GM19452 (cell line): ENCODE measurements at regions not wholly inside any gene's neighbourhood (a gene's known extent, or its start where the extent isn't known, plus 50 kb on each side); places are given as distances from the start of the nearest gene placed in this dataset.
"Not testable (repeated sequence)": the region's sequence is repeated elsewhere in the genome, so short reads cannot be mapped to it uniquely, and the experiment has no call there.

Source experiments
- ATAC-seq: cut with Tn5 transposase; IDR thresholded peaks from one replicate; pipeline ENCODE4 v1.9.1; 2021; ENCODE audit not compliant: unreplicated experiment

DNA sequence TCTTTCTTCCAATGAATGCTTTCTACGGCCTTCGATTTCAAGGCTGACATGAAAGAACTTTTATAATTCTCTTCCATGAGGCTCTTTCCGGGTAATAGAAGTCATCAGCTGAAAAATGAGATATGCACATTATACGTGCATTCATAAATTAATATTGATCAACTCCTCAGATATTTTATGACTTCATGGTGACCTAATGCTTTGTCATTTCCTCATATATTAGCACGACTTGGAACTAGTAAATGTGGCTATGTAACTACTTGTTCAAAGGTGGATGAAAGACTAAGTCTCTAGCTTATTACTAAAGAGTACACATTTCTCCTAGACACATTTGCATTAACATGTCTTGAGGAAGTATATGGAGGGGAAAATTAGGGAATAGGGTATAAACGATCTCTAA, 168.8 kb downstream of the HDGFL1 start:
- no peak for ATAC-seq

GRCh38 chr6:22747571-22747970, 178.2 kb downstream of the HDGFL1 start:
- no peak for ATAC-seq

DNA sequence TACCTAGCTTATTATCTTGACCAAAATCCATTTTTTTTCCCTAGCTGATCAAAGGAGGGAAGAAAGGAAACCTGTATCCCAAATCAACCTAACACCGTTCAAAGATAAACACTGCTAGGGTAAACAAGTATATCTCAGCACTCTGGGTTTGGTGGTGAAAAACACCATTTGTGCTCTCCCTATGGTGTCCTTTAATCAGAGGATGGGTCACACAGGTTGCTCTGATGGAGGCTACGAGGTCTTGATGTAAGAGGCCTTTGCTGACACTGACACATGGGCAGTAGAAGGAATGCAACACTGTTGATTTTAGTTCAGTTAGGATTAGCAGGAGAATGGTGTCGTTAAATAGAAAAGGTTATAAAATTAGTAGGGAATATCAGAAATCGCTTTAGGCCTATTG, 179.3 kb downstream of the HDGFL1 start:
- ATAC-seq: no peak

GRCh38 chr6:22749696-22750095, 180.3 kb downstream of the HDGFL1 start:
- no peak for ATAC-seq

DNA sequence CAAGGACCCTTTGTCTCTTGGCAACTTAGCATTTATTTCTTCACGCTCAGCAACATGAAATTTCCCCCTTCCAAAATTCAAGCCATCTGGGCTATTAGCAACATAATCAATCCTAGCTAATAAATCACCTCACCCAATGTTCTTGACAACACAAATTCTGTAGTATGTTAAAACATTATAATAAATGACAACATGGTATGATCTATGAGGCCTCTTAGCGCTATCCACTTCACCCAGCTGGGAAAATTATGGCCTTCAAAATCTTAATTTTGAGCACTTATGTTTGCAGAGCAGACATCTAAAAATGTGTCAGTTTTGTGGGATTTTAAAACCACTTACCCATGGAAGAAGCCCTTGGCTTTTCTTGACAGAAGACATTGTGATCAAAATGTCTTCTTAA, 181.9 kb downstream of the HDGFL1 start:
- no peak for ATAC-seq

GRCh38 chr6:22752522-22752921, 183.2 kb downstream of the HDGFL1 start:
- no peak for ATAC-seq

GRCh38 chr6:22754061-22754460, 184.7 kb downstream of the HDGFL1 start:
- no peak for ATAC-seq

DNA sequence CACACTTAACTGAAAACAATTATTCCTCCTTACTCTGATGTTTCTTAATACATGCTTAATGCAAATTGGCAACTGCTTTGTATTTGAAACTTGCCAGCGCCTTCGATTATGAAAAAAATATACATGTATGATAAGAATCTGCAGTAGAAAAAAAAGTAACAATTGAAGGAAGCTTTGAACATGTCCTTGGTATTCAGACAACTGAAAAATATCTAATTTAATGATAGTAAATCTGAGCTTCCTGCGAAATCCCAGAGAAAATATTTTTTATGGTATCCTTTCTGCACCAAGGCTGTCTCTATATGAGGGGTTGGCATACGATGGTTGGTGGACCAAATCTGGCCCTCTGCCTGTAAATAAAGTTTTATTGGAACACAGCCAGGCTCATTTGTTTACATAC, 186.2 kb downstream of the HDGFL1 start:
- ATAC-seq: no peak

- ATAC-seq: no peak
Observed at GRCh38 chr6:22756365-22756764, 187.0 kb downstream of the HDGFL1 start.

DNA sequence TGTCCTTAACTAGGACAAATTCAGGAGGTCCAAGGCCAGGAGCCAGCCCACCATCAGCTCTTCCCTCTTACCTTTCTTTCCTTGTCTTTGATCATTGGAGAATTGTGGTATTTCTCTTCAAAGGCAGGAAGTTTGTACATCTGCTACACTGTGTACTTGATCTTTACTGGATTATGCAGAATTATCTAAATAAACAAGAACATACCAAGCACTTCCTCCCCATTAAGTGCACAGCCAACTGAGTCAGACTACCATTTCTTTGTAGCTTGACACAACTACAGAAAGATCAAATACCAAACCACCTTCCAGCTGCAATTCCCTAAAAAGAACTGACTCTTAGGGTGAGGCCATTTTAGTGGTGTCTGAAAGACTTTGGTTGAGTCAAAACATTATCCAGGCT, 195.1 kb downstream of the HDGFL1 start:
- ATAC-seq: no peak

DNA sequence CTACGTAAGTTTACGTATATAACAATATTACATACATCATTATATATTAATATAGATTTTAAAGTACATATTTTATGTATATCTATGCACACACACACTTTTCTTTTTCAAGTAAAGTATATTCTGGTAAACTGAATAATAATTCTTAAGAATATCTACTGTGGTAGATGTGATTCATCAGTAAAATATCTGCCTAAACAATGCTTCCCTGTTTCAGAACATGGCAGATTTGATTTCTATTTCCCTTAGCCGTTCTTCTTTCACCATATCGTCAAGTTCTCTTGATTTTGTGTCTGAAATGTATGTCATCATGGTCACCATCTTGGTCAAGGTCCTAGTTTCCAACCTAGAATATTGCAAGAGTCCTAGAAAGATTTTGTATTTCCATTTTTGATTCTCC, 195.6 kb downstream of the HDGFL1 start:
- no peak for ATAC-seq

DNA sequence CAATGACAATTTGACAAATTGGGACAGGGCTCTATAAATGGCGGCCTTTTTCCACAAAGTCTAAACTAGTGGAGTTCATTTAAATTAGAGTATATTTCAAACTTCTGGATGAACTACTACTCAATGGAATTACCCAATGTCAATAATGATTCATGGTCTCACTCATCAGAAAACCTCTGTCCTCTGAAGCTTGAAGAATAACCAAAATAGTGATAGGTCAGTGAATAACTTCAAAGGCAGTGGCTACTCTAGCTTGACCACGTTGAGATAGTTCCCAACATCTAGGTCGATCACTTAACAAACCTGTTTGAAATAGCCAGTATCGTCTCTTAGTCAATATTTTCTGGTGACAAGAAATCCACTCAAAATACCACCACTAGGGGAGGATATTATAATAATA, 197.6 kb downstream of the HDGFL1 start:
- no peak for ATAC-seq

GRCh38 chr6:22770054-22770453, 200.7 kb downstream of the HDGFL1 start:
- no peak for ATAC-seq

DNA sequence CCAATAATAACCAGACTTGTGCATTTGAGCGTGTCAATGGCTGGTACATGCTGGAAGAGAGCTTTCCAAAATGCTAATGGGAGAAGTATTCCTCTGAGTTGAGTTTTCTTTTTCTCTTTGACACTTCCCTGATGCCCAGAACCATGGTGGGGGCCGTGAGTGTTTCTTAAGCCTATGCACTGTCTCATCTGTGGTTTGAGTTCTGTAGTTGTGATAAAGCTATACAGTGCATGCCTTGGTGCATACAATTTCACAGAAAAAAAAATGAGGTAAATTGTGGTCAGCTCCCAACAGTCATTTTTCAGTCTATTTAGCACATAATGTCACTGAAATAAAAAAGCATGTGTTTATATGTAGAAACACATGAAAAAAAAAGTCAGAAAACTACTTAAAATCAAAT, 204.8 kb downstream of the HDGFL1 start:
- ATAC-seq: no peak

GRCh38 chr6:22778438-22778837, 209.1 kb downstream of the HDGFL1 start:
- not testable (repeated sequence) for ATAC-seq

GRCh38 chr6:22779062-22779461, 209.7 kb downstream of the HDGFL1 start:
- no peak for ATAC-seq

DNA sequence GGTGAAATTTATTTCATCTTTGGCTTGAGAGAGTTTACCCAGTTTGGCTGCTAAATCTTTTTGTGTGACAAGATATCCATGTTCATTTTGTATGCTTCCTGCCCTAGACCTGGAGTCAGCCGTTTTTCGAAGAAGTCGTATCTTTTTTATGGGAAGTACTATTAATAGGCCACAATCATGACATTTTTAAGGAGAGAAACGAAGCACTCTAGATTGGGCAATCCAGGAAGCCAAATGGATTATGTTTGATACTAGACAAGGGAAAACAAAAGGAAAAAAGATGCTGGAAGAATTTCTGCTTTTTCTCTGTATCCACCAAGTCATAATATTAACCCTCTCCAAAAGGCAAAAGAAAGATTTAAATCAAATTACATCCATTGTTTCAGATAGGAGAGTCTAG, 214.6 kb downstream of the HDGFL1 start:
- no peak for ATAC-seq

GRCh38 chr6:22784601-22785410, 215.4 kb downstream of the HDGFL1 start:
- ATAC-seq: no peak

GRCh38 chr6:22788038-22788437, 218.7 kb downstream of the HDGFL1 start:
- no peak for ATAC-seq

DNA sequence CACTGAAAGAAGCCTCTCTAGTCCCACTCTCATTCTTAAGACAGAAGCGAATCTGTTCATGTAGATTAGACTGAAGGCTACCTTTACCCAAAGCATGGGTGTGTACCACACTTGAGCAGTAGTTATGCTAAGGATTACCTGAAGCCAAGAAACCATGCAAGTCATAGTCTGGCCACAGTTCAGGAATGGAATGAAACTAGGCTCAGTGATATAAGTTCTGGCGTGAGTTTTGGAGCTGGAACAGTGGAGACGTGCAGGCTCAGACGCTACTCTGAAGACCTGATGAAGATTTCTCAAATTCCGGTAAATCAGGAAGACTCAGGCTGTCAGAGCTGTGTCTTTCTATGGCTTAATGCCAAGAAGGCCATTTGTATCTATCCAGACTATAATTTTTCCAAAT, 219.9 kb downstream of the HDGFL1 start:
- ATAC-seq: no peak

GRCh38 chr6:22794844-22795243, 225.5 kb downstream of the HDGFL1 start:
- no peak for ATAC-seq

DNA sequence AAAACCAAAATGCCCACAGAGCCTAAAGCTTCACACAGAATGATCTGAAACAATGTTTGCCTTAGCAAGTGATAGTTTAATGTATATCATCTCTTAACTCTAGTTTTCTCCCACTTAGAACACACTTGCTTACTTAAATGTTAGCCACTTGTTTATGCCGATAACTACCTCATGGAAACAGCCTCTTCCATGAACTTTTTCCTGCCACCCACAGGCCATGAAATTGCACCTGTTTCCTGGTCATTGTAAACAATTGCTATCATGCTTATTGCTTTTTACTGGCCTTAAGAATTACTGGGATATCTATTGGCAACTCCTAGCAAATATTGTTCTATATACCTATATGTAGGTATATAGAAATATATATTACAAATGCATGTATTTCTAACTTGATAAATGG, 231.1 kb downstream of the HDGFL1 start:
- no peak for ATAC-seq

GRCh38 chr6:22801831-22802230, 232.5 kb downstream of the HDGFL1 start:
- no peak for ATAC-seq
